ENCODE measurements at regions not wholly inside any gene's neighbourhood (a gene's known extent, or its start where the extent isn't known, plus 50 kb on each side); places are given as distances from the start of the nearest gene placed in this dataset.

DNA sequence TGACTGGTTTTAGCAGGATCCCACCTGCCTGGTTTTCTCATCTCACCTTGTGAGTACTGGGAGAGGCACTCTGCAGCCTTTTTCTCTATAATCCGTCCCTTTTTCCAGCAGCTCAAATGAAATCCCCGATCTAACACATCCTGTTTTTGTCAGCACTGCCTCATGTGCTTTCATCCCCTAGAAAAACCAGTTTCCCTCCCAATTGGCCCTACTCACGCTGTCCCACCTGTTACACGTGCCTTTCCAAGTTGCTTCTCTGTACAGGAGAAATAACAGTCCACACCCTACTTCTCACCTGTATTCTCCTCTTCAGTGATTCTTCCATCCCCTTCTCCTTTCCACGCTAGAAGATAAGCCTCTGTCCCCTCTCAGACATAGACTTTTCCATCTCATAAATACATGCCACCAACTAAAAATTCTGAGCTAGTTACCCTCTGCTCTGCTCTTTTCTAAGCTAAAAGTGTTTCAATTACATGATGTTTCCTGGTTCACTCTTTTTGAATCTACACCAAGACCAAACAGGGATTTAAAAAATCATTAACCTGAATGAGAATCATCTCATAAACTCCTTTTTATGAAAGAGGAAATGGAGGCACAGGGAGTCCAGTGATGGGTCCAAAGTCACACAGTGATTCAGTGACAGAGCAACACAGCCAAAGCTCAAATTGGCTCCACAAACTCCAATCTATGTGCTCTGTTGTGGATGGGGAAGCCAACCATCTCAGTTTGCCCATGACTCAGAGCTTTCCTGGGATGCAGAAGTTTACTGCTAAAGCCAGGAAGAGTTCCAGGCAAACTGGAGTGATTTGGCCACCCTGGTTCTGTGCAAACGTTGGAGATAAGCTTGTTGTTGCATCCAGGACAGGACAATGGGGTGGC lies 240.0 kb upstream of the TMEM132C start:
- TF ChIP-seq POLR2A (IDR thresholded peaks at IDR 0.05), result no peak
- TF ChIP-seq, protein P1, sequence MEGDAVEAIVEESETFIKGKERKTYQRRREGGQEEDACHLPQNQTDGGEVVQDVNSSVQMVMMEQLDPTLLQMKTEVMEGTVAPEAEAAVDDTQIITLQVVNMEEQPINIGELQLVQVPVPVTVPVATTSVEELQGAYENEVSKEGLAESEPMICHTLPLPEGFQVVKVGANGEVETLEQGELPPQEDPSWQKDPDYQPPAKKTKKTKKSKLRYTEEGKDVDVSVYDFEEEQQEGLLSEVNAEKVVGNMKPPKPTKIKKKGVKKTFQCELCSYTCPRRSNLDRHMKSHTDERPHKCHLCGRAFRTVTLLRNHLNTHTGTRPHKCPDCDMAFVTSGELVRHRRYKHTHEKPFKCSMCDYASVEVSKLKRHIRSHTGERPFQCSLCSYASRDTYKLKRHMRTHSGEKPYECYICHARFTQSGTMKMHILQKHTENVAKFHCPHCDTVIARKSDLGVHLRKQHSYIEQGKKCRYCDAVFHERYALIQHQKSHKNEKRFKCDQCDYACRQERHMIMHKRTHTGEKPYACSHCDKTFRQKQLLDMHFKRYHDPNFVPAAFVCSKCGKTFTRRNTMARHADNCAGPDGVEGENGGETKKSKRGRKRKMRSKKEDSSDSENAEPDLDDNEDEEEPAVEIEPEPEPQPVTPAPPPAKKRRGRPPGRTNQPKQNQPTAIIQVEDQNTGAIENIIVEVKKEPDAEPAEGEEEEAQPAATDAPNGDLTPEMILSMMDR (IDR thresholded peaks at IDR 0.05), result no peak

Measured in prostate gland (tissue), 2 donors.